AG09309 (cell line): ENCODE measurements at regions not wholly inside any gene's neighbourhood (a gene's known extent, or its start where the extent isn't known, plus 50 kb on each side); places are given as distances from the start of the nearest gene placed in this dataset.
"Not testable (repeated sequence)": the region's sequence is repeated elsewhere in the genome, so short reads cannot be mapped to it uniquely, and the experiment has no call there.

Source experiments
- DNase-seq: peaks from one replicate; pipeline ENCODE4 v3.0.0-alpha.2; 2010; ENCODE audit warnings: low read depth
- H3K4me3 ChIP-seq: 2 replicates; pipeline ENCODE4 v1.5.1; 2011; ENCODE audit warnings: mild to moderate bottlenecking, low read depth, low read length, moderate library complexity; ENCODE audit not compliant: control insufficient read depth
- TF ChIP-seq, protein P1 (sequence below): IDR thresholded peaks from 2 replicates; pipeline ENCODE4 v1.5.1; 2011; ENCODE audit warnings: mild to moderate bottlenecking, low read depth, low read length, inconsistent platforms; ENCODE audit not compliant: insufficient read depth, control insufficient read depth; ENCODE audit errors: missing control alignments

DNA sequence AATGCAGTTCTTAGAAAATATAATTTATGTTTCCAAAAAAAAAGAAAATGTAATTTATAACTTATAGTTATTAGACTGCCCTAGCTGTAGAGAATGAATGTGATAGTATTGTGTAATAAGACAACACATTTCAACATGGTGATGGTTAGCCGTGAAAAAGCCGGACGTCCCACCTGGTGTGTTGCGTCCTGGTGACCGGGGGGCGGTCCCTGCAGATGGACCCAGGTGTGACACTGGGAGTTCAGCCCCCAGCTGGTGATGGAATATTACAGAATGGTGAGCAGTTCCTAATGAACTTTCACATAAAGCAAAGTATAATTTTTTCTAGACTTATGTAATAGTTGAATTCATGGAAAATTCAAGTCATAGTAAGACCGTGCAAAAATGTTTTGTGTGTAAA lies 132.8 kb downstream of the LAT start:
- TF ChIP-seq, protein P1, sequence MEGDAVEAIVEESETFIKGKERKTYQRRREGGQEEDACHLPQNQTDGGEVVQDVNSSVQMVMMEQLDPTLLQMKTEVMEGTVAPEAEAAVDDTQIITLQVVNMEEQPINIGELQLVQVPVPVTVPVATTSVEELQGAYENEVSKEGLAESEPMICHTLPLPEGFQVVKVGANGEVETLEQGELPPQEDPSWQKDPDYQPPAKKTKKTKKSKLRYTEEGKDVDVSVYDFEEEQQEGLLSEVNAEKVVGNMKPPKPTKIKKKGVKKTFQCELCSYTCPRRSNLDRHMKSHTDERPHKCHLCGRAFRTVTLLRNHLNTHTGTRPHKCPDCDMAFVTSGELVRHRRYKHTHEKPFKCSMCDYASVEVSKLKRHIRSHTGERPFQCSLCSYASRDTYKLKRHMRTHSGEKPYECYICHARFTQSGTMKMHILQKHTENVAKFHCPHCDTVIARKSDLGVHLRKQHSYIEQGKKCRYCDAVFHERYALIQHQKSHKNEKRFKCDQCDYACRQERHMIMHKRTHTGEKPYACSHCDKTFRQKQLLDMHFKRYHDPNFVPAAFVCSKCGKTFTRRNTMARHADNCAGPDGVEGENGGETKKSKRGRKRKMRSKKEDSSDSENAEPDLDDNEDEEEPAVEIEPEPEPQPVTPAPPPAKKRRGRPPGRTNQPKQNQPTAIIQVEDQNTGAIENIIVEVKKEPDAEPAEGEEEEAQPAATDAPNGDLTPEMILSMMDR: no peak
- H3K4me3 ChIP-seq: no peak overlapping the region
- no peak for DNase-seq

DNA sequence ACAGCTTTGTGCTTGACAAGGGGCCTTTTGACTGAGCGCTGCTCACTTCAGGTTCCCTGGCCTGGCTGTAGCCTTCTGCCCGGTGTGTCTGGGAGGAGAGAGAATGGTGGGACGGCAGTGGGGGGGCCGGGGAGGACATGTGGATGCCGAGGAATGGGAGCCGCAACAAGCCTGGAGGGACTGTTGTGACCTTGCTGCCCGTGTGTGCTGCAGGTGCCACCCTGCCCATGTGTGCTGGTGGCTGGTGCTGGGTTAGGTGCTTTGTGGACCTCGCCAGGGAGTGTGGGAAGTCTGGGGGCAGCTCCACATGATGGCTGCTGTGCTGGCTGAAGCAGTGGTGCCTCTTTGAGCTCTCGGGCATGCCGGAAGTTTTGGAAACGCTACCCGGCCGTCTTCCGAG lies 132.1 kb downstream of the LAT start:
- no peak for DNase-seq
- H3K4me3 ChIP-seq: no peak overlapping the region
- TF ChIP-seq, protein P1: no peak

DNA sequence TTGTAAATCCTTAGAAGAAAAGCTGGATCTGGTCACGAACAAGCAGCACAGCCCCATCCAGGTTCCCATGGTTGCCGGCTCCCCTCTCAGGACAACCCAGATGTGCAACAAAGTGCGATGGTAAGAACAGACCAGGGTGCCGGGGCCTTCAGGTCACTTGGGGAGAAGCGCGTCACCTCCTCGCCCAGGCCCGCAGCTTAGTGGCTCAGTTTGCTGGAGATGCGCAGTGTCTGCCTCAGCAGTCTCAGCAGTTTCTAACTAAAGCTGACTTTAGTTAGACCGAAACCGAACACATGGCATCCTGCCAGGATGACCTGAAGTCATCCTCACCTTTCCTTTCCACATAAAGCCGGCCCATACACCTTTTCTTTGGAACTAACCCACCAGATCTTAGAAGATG lies 131.4 kb downstream of the LAT start:
- DNase-seq, H3K4me3 ChIP-seq: not testable (repeated sequence)

DNA sequence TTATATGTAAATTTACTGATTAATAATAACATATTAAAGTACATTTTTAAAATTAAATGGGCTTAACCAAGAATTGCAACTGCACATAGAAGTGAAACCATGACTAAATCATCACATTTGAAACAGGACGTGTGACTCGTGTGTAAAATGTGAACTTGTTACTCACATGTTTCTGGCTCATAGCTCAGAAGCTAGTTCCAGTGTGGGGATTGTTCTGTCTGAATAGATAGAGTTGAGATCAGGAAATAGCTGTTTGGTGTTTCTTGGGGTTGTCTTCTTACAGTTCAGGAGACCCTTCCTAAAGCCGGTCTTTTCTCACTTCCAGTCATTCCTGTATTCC lies 130.9 kb downstream of the LAT start:
- not testable (repeated sequence) for DNase-seq

DNA sequence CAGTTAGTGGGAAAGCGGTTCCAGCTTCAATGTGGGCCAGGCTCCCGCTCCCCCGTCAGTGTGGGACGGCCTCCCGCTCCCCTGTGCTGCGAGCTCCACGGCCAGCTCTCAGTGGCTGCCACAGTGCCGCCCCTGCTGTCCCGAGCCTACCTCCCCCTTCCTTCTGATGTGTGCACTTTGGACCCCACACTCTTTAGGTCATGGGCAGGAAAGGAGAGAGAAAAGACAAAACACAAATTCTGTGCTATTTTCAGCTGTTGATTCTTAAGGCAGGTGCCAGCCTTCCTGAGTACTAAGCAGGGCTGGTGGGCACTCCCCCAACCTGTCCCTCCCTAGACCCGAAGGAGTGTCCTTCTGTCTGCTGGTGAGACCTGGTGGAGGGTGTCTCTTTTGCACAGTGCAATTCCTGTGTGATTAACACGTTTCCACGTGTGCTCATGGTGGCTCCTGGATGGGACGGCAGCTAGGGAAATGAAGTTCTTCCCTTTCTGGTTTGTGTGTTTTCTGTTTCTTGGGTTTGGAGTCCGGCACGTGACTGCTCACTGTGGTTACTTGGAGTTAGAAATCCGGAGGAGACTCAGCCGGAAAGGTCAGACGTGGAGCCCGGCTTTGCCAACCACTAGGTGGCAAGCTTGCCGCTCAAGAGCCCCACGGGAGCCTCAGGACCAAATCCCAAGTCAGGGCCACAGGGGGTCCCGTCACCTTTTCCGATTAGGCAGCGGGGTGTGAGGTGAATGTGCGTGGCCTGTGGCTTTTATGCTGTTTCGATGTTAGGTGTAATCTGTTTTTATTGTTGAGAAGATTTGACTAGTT lies 130.3 kb downstream of the LAT start:
- not testable (repeated sequence) for H3K4me3 ChIP-seq, DNase-seq
- TF ChIP-seq, protein P1: peak; percentile 70

More for the DNA sequence above, 130.9 kb downstream of the LAT start:
- not testable (repeated sequence) for H3K4me3 ChIP-seq

DNA sequence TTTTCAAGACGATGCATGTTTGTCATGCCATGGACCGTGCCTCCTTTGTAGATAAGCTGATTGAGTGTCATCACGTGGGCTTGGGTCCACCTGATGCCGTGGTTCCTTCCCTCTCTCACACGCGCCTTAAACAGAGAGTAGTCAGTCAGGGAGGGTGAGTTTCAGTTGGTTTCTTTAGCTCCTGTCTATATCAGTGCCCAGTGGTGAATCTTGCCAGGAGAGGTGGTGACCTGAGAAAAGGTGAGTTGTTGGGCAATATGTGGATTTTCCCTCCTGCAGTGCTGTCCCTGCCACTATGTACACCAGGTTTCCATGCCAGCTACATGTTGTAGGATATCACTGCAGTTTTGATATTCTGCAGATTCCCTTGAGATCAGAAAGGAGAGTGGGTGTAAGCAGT lies 129.7 kb downstream of the LAT start:
- TF ChIP-seq, protein P1: no peak
- no peak overlapping the region for H3K4me3 ChIP-seq
- no peak for DNase-seq

DNA sequence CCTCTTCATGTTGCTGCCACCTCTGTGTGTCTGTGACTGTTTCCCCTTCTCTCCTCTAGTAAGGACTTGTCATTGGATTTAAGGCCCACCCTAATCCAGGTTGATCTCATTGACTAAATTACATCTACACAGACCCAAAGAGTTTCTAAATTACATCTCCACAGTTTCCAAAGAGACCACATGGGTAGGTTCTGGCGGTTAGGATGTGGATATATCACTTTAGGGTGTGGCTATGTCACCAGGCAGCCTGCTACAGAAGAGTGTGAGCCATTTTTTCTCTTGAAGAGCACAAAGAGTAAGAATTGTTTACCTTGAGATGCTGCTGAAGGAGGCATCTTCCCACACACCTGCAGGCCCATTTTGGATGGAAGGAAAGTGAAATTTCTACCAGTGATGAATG lies 128.6 kb downstream of the LAT start:
- H3K4me3 ChIP-seq, DNase-seq: not testable (repeated sequence)

DNA sequence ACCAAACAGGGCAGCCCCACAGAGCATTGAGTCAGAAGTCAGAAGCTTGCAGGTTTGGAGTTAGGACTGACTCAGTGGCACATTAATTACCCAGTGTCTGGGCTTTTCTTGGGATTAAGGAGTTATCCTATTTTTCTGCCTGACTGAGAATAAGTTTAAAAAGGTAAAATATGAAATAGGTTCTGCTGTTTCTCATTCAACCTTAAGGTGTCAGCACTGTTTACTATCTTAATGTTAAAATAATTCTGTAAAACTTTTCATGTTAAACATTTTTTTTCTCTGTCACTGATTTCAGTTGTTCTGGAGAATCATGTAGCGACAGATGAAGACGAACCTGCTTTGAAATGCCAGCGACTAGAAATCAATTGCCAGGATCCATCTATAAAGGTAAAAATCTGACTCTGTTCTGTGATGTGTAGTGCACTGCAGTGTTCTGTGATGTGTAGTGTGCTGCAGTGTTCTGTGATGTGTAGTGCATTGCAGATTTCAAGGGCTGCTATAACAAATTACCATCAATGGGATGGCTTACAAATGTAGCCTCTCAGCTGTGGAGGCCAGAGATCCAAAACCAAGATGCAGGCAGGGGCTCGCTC lies 128.0 kb downstream of the LAT start:
- TF ChIP-seq, protein P1: no peak
- no peak overlapping the region for H3K4me3 ChIP-seq
- no peak for DNase-seq

DNA sequence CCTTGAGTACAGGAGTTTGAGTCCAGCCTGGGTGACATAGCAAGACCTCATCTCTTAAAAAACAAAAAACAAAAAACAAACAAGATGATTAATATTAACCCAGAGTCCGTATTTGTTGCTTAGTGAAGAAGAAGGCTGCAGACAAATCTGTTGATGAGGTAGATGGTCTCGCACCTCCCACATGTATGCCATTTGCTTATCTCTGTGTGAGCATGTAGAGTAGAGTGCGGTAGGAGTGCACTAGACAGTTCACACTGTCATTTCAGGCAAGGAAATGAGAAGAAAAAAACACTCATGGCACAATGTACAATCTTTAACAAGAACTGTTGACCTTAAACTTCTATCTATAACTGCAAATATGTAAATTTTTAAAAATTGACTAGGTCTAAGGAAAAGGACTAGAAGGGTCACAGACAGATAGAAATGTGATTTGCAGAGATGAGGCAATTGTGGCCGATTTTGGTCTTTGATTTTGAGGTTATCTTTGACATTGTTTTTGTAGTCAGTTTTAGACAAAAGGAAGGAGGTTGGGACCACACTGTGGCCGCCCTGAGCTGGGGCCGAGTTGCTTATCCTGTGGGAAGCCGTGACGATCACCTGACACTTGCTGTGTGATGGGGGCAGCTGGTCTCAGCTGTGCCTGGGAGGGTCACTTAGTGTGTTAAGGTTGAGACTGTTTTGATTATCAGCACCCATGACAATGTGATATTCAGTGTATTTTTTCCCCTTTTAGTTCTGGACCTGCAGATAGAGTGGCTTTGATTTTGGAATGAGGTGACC lies 127.2 kb downstream of the LAT start:
- not testable (repeated sequence) for H3K4me3 ChIP-seq, DNase-seq
